Trophoblast cell (in vitro differentiated cells and primary cell): ENCODE measurements at regions not wholly inside any gene's neighbourhood (a gene's known extent, or its start where the extent isn't known, plus 50 kb on each side); places are given as distances from the start of the nearest gene placed in this dataset.
A peak's percentile ranks its signal among the peaks of the same experiment; 100 is the strongest.

Experiments
- DNase-seq, 2 donors: peaks; one replicate each; pipeline ENCODE4 v3.0.0-alpha.2; 2016
- H2AFZ ChIP-seq: 2 replicates; pipeline ENCODE4 v1.6.1; 2013; ENCODE audit warnings: low read length, moderate library complexity, mild to moderate bottlenecking; ENCODE audit not compliant: insufficient read depth, poor library complexity
- H2AK5ac ChIP-seq: 2 replicates; pipeline ENCODE4 v1.6.1; 2013; ENCODE audit warnings: mild to moderate bottlenecking, low read length
- H2BK120ac ChIP-seq: 2 replicates; pipeline ENCODE4 v1.6.1; 2013; ENCODE audit warnings: low read length, mild to moderate bottlenecking, moderate library complexity; ENCODE audit not compliant: insufficient read depth, poor library complexity
- H2BK12ac ChIP-seq: 2 replicates; pipeline ENCODE4 v1.6.1; 2013; ENCODE audit warnings: mild to moderate bottlenecking, low read length, moderate library complexity
- H2BK5ac ChIP-seq: 2 replicates; pipeline ENCODE4 v1.6.1; 2013; ENCODE audit warnings: low read length, low read depth, moderate library complexity, mild to moderate bottlenecking; ENCODE audit not compliant: poor library complexity
- H3K14ac ChIP-seq: 2 replicates; pipeline ENCODE4 v1.6.1; 2013; ENCODE audit warnings: mild to moderate bottlenecking, low read length
- H3K18ac ChIP-seq: 2 replicates; pipeline ENCODE4 v1.6.1; 2013; ENCODE audit warnings: mild to moderate bottlenecking, low read length
- H3K23ac ChIP-seq: 2 replicates; pipeline ENCODE4 v1.6.1; 2013; ENCODE audit warnings: low read length
- H3K27ac ChIP-seq: 2 replicates; pipeline ENCODE4 v1.5.1; 2013; ENCODE audit warnings: low read depth, mild to moderate bottlenecking, inconsistent platforms, low read length, moderate library complexity
- H3K27me3 ChIP-seq: 2 replicates; pipeline ENCODE4 v1.6.1; 2013; ENCODE audit warnings: inconsistent platforms, mild to moderate bottlenecking, low read length, moderate library complexity; ENCODE audit not compliant: insufficient read depth
- H3K36me3 ChIP-seq, 2 experiments: 1 replicate in 1 of 2; 2 replicates in 1 of 2; pipeline ENCODE4 v1.6.1; 2013; ENCODE audit warnings: low read length in 2 of 2, mild to moderate bottlenecking in 2 of 2, moderate library complexity in 1 of 2; ENCODE audit not compliant: insufficient read depth in 2 of 2, control insufficient read depth in 1 of 2
- H3K4ac ChIP-seq: 2 replicates; pipeline ENCODE4 v1.6.1; 2013; ENCODE audit warnings: low read depth, mild to moderate bottlenecking, low read length, moderate library complexity
- H3K4me1 ChIP-seq, 2 experiments: 1 replicate in 1 of 2; 2 replicates in 1 of 2; pipeline ENCODE4 v1.6.1; 2013; ENCODE audit warnings: low read length in 2 of 2, mild to moderate bottlenecking in 2 of 2, moderate library complexity in 1 of 2; ENCODE audit not compliant: insufficient read depth in 2 of 2, control insufficient read depth in 1 of 2
- H3K4me2 ChIP-seq: 2 replicates; pipeline ENCODE4 v1.6.1; 2013; ENCODE audit warnings: inconsistent platforms, mild to moderate bottlenecking, low read length, moderate library complexity
- H3K4me3 ChIP-seq: 2 replicates; pipeline ENCODE4 v1.5.1; 2013; ENCODE audit warnings: mild to moderate bottlenecking, low read depth, low read length, inconsistent platforms
- H3K79me1 ChIP-seq: one replicate; pipeline ENCODE4 v1.6.1; 2013; ENCODE audit warnings: low read length
- H3K79me2 ChIP-seq: 2 replicates; pipeline ENCODE4 v1.6.1; 2013; ENCODE audit warnings: low read length, mild to moderate bottlenecking; ENCODE audit not compliant: control insufficient read depth, insufficient read depth, poor library complexity
- H3K9ac ChIP-seq: 2 replicates; pipeline ENCODE4 v1.6.1; 2013; ENCODE audit warnings: mild to moderate bottlenecking, low read length
- H3K9me3 ChIP-seq: 2 replicates; pipeline ENCODE4 v1.6.1; 2013; ENCODE audit warnings: low read depth, mild to moderate bottlenecking, control low read depth, inconsistent platforms, low read length; ENCODE audit not compliant: insufficient read depth
- H4K12ac ChIP-seq: 2 replicates; pipeline ENCODE4 v1.6.1; 2013; ENCODE audit warnings: low read depth, mild to moderate bottlenecking, low read length, moderate library complexity
- H4K8ac ChIP-seq: 2 replicates; pipeline ENCODE4 v1.6.1; 2013; ENCODE audit warnings: low read depth, mild to moderate bottlenecking, low read length, moderate library complexity
- H4K91ac ChIP-seq: one replicate; pipeline ENCODE4 v1.6.1; 2013; ENCODE audit warnings: low read depth, mild to moderate bottlenecking, low read length, moderate library complexity
- WGBS: extraction: QIAGEN DNeasy Blood & Tissue Kit; methylation state at CpG from one replicate; pipeline ENCODE4 v1.1.7; 2013; ENCODE audit warnings: missing lambda C conversion rate; ENCODE audit not compliant: insufficient read length, insufficient coverage; ENCODE audit errors: extremely low coverage; 5-methylcytosine and 5-hydroxymethylcytosine counted together

DNA sequence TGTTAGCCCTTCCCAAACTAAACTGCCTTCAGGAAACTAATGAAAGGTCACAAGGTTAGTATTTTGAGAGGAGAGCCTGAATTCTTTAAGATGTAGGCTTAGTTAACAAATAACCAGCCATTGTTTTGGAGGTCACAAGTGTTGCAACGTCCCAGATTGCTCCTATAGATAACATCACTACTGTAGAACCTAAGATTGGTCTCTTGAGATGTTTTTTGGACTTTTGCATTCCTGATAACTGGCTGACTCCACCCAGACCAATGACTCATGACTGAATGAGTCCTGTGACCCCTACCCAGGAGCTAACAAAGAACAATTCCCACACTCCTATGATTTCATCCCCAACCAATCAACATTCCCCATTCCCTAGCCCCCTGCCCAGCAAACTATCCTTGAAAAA, 178.8 kb downstream of the SCP2D1 start:
- Histone ChIP-seq H3K27ac (no peak overlapping the region), H3K79me1 (no peaks in the 10 kb centered on the region), H3K4me2 (no peak overlapping the region), H3K79me2 (no peaks in the 10 kb centered on the region), H3K9me3 (peaks cover 9% of the 10 kb centered on the region), H4K91ac (no peak overlapping the region), H3K36me3 (no peaks in the 10 kb centered on the region), H3K18ac (no peak overlapping the region), H3K4me1 (peaks cover 4% of the 10 kb centered on the region in 2 experiments), H3K9ac (no peak overlapping the region), H2AFZ (no peak overlapping the region), H3K4ac (no peak overlapping the region), H2BK12ac (no peak overlapping the region), H2BK120ac (no peak overlapping the region), H2AK5ac (no peak overlapping the region), H2BK5ac (no peak overlapping the region), H4K8ac (no peak overlapping the region), H3K23ac (no peak overlapping the region), H3K14ac (no peak overlapping the region), H3K27me3 (no peaks in the 10 kb centered on the region), H3K4me3 (no peak overlapping the region), H4K12ac (no peak overlapping the region)
- DNase-seq, result peak in 1 of 2 donors; percentile 10
- no CpG with 5 or more reads among the region's 1 CpG for whole genome bisulfite sequencing

- no peak overlapping the region for H2BK12ac ChIP-seq
- H3K79me2 ChIP-seq, result no peaks in the 10 kb centered on the region
- H3K36me3 ChIP-seq, result no peaks in the 10 kb centered on the region
- no peak overlapping the region for H4K91ac ChIP-seq
- H3K27me3 ChIP-seq, result no peaks in the 10 kb centered on the region
- no peak overlapping the region for H2AFZ ChIP-seq
- no peak overlapping the region for H2AK5ac ChIP-seq
- H3K4ac ChIP-seq, result no peak overlapping the region
- no peak overlapping the region for H3K27ac ChIP-seq
- H3K4me3 ChIP-seq, result no peak overlapping the region
- no peak for DNase-seq
- H3K4me1 ChIP-seq, result no peaks in the 10 kb centered on the region
- no peak overlapping the region for H3K18ac ChIP-seq
- H3K14ac ChIP-seq, result no peak overlapping the region
- H3K23ac ChIP-seq, result no peak overlapping the region
- no peak overlapping the region for H2BK120ac ChIP-seq
- no peak overlapping the region for H4K8ac ChIP-seq
- no peaks in the 10 kb centered on the region for H3K79me1 ChIP-seq
- H2BK5ac ChIP-seq, result no peak overlapping the region
- no peak overlapping the region for H3K4me2 ChIP-seq
- WGBS, result no CpG with 5 or more reads among the region's 3 CpGs
- H4K12ac ChIP-seq, result no peak overlapping the region
- H3K9ac ChIP-seq, result no peak overlapping the region
- H3K9me3 ChIP-seq, result peaks cover 13% of the 10 kb centered on the region
Observed at GRCh38 chr20:18995455-18995854, 181.9 kb downstream of the SCP2D1 start.

GRCh38 chr20:18999086-18999485, 185.5 kb downstream of the SCP2D1 start:
- H4K8ac ChIP-seq, result no peak overlapping the region
- no peak for DNase-seq

GRCh38 chr20:19000078-19000477, 186.5 kb downstream of the SCP2D1 start:
- Histone ChIP-seq H2BK5ac (no peak overlapping the region), H3K36me3 (no peaks in the 10 kb centered on the region), H3K14ac (no peak overlapping the region), H3K9ac (no peak overlapping the region), H3K4me2 (no peak overlapping the region), H3K4me1 (no peaks in the 10 kb centered on the region), H4K12ac (no peak overlapping the region), H3K79me1 (no peaks in the 10 kb centered on the region), H2AK5ac (no peak overlapping the region), H3K79me2 (no peaks in the 10 kb centered on the region), H3K23ac (no peak overlapping the region), H3K27ac (no peak overlapping the region), H3K9me3 (peaks cover 4% of the 10 kb centered on the region), H4K91ac (no peak overlapping the region), H2AFZ (no peak overlapping the region), H2BK12ac (no peak overlapping the region), H4K8ac (no peak overlapping the region), H3K4ac (no peak overlapping the region), H3K27me3 (no peaks in the 10 kb centered on the region), H3K4me3 (no peak overlapping the region), H3K18ac (no peak overlapping the region), H2BK120ac (no peak overlapping the region)
- no peak for DNase-seq
- WGBS, result no CpG with 5 or more reads among the region's 7 CpGs

More at GRCh38 chr20:18999086-18999485, 185.5 kb downstream of the SCP2D1 start:
- H2BK120ac ChIP-seq, result no peak overlapping the region
- H4K91ac ChIP-seq, result no peak overlapping the region
- H3K79me2 ChIP-seq, result no peaks in the 10 kb centered on the region
- H3K23ac ChIP-seq, result no peak overlapping the region
- H2BK5ac ChIP-seq, result no peak overlapping the region
- no peak overlapping the region for H3K9ac ChIP-seq
- H3K14ac ChIP-seq, result no peak overlapping the region
- no peak overlapping the region for H3K18ac ChIP-seq
- H2AK5ac ChIP-seq, result no peak overlapping the region
- H3K79me1 ChIP-seq, result no peaks in the 10 kb centered on the region
- H3K9me3 ChIP-seq, result peaks cover 8% of the 10 kb centered on the region
- H3K4ac ChIP-seq, result no peak overlapping the region
- H3K4me3 ChIP-seq, result no peak overlapping the region
- H3K4me1 ChIP-seq, result no peaks in the 10 kb centered on the region
- no peaks in the 10 kb centered on the region for H3K36me3 ChIP-seq
- H2AFZ ChIP-seq, result no peak overlapping the region
- no CpG with 5 or more reads among the region's 7 CpGs for WGBS
- H3K27ac ChIP-seq, result no peak overlapping the region
- no peak overlapping the region for H3K4me2 ChIP-seq
- H3K27me3 ChIP-seq, result no peaks in the 10 kb centered on the region
- H2BK12ac ChIP-seq, result no peak overlapping the region
- H4K12ac ChIP-seq, result no peak overlapping the region
